UCSD-AML1 (cell line): ENCODE measurements at regions not wholly inside any gene's neighbourhood (a gene's known extent, or its start where the extent isn't known, plus 50 kb on each side); places are given as distances from the start of the nearest gene placed in this dataset.

Experiments used
- DNase-seq: peaks from one replicate; lab custom pipeline; 2025; ENCODE audit not compliant: unreplicated experiment; lab: John Stamatoyannopoulos, UW

DNA sequence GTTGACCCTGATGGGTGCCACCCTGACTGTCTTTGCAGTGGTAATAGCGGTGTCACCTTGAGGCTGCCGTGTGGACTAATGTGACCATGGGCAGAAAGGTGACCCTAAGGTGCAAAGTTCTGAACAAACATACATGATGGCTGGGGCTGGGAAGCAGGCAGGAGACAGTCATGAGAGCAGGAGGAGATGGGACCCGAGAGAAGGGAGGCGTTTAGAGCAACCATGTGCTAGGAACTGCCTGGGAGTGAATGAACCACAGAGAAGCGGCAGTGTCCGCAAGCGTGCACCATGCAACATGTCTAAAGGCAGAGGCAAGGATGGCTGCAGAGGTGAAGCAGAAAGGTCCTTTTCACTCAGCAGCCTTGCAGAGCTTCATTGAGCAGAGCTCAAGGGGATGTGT lies 113.1 kb upstream of the GDF10 start:
- DNase-seq, result no peak

DNA sequence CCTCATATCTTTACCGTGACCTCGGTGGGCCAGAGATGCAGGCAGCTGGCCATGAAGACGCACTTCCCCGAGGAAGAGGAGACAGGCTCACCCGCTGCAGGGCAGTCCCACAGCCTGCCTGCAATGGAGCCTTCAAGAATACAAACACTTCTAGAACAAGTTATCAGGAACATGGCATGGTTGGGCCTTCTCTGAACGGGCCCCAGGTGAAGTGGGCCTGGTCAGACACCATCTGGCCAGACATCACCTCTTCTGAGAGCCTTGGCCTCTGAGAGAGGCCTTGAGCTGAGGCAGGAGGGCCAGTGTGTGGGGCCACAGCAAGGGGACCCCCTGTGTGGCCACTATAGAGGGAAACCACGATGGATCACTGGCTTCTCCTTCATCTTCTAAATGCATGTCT lies 112.4 kb upstream of the GDF10 start:
- DNase-seq, result no peak

DNA sequence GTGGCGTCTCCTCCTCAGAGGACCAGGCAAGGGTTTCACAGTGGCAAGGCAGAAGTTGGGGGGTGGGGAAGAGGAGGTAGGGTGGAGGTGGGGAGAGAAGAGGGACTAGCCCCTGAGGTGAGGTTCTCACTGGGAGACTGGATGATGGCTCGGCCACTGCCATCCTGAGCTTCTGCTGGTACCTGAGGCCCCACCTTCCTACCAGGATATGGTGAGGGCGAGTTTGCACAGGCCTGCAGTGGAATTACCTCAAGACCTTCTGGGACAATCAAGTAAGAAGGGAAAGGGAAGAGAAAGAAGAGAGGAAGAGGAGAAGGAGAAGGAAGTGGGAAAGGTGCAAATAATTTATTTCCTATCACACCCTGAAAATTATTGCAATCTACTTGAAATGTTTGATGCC lies 111.8 kb upstream of the GDF10 start:
- DNase-seq, result no peak

DNA sequence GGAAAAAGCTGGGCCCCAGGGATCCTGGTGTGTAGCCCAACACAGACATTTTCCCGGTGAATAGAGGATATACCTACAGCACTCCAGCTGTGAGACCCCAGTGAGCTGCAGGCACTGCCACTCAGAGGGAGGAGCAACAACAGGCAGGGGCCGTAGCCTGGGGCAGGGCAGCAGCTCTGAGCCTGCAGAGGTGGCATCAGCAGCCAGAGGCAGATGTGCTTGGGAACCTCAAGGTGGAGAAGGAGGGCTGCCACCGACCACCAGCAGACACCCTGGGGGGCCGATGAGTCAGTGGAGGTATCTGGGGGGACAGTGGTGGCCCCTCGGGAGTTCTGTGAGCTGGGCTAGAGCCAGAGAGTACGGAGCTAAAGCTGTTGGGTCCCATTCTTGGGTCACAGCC lies 110.2 kb upstream of the GDF10 start:
- DNase-seq, result no peak

DNA sequence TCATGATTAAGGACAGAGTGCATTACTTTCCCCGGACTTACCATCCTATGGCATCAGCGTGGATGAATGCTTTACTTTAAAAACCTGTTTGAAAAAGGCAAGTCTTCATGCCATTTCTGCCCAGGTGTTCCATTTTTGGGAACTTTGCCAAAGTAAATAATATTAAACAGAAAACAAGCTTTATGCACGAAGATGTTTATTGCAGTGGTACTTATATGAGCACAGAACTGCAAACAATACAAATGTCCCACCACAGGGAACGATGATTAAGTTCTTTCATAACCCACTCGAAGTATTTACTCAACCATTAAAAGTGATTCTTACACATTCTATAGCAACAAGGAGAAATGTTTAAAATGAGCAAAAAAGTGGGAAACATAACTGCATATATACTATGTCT lies 109.7 kb upstream of the GDF10 start:
- DNase-seq, result no peak

DNA sequence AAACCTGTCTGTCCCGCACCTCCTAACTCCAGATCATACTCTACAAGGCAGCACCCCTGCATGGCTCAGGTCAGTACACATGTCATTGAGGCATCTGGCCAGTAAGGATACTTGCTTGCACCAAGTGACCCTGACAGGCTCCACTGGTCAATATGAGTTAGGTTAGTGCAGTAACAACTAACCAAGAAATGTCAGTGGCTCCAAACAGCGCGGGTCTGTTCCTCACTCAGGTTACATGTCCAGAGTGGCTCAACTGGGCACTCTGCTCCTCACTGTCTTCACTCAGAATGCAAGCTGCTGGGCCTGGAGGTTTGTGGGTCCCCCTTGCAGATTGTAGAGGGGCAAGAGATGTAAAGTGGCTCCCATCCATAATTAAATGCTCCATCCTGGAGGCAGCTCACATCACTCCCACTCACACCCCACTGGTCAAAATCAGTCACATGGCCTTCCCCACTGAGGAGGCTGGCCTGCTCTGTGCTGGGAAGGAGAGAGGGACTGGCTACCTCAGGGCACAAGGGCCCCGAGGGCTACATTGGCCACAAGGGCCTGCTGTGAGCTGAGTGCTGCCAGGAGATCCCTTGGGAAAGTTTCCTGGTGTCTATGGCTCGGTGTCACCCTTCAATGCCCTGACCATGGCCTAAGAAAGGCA lies 109.1 kb upstream of the GDF10 start:
- DNase-seq, result no peak

DNA sequence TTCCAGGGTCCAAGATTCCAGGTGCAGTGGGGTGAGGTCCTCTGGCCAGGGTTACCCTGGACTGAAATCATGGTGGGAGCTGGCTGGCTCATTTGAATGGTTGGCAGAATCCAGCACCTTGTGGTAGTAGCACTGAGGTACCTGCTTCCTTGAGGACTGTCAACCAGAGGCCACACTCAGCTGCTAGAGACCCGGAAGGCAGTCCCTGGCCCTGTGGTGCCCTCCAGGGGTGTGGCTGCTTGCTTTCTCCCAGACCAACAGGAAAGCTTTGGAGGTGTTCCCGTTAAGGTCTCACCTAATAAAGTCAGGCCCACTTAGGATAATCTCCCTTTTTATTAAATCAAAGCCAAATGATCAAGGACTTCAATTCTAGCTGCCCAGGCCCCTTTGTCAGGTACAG lies 107.7 kb upstream of the GDF10 start:
- no peak for DNase-seq

DNA sequence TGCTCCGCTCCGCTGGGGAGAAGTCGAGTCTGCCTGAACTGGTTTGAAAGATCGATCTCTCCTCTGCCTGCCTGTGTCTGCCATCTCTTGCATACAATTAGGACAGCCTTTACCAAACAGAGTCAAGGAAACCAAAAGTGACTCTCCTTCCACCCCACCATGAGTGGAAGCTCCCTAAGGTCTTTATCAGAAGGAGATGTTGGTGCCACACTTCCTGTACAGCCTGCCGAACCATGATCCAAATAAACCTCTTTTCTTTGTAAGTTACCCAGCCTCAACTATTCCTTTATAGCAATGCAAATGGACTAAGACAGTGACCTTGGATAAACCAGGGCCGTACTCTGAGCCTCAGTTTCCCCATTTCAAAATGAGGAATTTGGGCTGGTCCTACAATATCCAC lies 106.3 kb upstream of the GDF10 start:
- DNase-seq, result no peak

DNA sequence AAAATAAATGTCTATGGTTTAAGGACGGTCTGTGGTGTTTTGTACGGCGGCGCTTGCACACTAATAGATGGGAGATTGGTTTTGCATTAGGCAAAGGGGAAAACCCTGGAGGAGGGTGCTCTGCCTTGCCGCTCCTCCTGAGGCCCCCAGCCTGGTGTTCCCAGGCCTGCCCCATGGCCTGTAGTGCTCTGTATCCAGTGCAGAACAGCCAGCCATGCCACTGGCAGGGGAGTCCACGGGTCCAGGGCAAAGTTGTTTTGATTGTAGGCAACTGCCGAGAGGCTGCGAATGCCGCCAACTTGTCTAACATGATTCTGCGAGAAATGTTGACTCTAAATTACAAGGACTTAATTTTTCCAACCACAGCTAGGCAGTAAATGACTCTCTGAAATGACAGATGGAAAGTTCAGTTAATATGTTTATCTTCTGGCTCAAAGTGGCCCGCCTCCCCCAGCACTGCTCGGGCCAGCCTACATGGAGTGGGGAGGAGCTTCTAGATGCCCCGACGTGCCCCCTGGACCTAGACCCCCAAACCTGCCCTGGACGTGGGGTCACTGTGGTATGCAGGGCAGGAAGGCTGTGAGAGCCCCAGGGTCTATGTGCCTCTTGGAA lies 104.6 kb upstream of the GDF10 start:
- DNase-seq, result no peak

DNA sequence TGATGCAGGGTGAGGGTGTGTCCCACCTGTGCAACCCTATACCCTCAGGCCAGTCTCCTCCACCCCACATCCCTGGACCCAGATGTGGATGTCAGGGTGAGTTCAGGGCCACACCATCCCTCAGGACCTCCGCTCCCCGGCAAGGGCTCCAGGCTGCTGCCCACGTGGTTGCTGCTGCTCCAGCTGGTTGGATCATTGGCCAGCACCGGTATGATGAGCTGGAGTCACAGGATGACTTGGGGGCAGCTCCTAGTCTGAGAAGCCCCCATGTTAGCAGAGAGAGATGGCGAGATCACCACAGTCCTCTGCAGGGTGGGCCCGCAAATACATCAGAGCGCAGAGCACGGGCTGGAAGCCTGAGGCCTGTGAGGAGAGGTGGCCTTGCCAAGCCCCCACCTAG lies 103.3 kb upstream of the GDF10 start:
- DNase-seq, result no peak

DNA sequence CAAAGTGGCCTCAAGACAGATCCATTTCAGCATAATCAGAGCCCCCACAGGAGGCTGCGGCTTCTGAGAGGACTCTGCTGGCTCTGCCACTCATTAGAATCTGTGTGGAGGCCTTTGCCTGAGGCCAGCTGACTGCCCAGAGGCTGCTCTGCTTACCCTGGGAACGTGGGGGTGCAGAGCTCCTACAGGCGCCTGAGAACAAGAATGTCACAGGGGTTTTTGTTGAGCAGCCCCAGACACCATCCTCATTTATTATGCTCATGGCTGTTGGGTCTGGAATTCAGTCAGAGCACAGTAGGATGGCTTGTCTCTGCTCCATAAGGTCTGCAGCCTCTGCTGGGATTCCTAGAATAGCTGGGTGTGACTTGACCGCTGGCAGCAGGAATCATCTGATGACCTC lies 101.8 kb upstream of the GDF10 start:
- DNase-seq, result no peak

DNA sequence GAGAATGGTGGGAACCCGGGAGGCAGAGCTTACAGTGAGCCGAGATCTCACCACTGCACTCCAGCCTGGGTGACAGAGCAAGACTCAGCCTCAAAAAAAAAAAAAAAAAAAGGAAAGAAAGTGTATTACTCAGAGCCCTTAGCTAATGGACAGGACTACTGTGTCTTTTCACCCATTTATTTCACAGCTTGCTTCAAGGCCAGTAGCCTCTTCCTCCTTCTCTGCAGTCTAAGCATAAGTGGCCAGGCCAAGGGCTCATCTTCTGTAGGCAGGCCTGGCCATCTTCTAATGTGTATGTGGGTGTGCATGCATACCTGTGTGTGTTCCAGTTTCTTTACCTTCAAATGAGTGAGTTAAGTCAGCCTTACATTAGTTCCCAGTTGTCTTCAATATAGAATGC lies 94.8 kb upstream of the GDF10 start:
- DNase-seq, result no peak

DNA sequence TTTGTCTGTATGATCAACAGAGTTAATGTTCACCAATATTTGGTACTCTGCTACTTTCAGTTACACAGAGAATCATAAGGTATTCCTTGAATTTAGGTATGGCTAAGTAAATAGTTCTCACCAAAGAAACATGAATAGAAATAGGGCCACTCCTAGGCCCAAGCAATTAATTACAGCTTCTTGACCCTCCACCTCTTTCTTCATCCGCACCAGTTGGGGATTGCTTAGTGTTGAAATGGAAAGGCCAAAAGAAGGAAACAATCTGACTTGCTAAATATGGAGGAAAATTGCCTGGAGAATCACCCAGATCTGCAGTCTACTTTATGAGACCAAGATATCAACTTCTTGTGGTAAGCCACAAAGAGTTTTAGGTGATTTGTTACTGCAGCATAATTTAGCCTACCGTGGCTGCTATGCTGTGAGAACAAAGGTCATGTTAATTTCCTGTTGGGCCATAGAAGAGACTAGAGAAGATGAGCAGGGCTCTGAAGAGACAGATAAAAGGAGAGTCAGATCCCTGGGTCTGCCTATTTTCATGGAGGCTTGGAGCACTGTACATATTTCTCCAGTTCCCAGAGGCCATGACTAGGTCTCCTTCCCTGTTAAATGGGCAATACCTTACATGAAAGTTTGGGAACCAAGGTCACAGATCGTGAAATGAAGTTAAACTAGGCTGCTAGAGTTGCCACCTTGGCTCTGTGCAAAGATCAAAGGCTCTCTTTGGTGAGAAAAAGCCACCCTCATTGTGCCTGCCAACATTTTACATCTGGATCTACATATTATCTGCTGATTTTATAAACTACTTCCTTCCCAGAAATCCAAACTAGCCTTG lies 93.3 kb upstream of the GDF10 start:
- no peak for DNase-seq

DNA sequence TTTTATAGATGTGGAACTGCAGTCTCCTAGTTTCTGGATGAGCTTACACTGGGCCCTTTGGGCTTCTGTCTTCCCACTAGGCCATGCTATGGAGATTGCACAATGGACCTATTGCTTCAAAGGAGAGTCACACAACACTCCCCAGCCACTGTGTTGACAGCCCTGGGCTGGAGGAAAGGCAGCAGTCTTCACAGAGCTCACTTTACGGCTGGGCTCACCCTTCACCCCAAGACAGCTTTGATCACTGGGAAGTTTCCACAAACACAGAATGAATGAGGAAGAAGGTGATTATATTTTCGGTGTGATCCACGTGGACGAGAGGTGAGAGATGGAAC lies 92.7 kb upstream of the GDF10 start:
- DNase-seq, result no peak

DNA sequence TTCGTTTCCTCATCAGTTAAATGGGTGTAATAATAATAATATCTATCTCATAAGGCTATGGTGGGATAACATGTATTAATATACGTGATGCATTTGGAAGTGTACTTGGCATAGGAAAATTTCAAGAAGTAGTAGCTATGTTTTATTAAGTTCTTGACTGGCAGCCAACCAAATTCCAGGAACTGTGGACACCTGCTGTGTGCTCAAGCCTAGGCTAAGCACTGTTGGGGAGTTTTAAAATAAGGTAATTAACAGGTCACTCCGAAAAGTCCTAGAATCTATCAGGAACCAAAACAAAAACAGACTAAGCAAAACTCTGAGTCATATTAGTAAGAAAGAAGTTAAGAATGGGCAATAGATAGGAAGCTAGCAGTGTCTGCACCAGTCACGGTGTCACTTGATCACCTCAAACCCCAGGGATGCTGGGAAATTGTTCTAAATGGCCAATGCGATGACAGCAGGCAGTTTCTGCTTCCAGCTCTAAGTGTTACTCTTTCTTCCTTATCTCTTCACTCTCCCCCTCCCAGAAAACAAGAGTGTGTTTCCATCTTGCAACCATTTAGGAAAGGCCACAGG lies 92.0 kb upstream of the GDF10 start:
- DNase-seq, result no peak

DNA sequence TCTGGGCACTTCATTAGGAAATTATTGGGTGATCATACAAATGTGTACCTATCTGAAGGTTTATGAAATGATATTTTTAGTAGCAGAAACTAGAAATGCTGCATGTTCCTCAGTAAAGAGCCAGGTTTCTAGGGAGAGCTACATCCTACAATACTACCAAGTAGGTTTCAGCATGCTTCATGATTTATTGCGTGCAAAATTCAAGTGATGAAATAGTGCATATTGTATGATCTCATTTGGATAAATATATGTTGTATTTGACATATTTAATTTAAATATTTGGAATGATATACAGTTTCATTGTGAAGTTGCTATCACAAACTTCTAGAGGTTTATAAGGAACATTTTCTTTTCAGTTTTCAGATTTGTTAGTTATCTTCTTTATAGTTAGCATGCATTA lies 90.5 kb upstream of the GDF10 start:
- no peak for DNase-seq

DNA sequence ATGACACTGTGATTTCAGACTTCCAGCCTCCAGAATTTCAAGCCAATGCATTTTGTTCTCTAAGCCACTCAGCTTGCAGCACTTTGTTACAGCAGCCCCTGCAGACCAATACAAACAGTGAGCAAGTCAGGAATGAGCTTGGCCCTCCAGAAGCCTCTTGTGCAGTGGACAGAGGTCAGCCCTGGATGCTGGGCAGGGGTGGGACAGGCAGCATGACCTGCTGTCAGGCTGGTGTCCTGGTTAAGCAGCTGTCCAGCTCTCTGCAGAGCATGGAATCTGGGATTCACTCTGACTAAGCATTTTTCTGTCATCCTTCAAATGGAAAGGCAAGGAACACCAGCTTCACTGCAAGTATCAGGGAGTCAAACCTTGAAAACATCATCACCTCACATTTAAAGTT lies 85.5 kb upstream of the GDF10 start:
- no peak for DNase-seq

DNA sequence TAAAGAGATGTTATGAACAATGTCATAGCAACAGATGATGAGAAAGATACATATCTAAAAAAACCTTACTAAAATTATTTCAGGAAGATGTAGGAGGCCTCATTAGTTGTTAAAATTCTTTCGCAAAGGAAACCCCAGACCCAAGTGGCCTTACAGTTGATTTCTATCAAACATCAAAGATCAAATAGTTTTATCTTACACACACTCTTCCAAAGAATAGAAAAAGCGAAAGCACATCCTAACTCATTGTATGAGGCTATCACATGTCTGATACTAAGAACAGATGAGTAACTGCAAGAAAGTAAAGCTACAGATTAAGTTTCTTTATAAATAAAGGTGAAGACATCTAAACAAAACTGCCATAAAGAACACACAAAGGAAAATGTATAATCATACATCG lies 82.9 kb upstream of the GDF10 start:
- DNase-seq, result no peak

DNA sequence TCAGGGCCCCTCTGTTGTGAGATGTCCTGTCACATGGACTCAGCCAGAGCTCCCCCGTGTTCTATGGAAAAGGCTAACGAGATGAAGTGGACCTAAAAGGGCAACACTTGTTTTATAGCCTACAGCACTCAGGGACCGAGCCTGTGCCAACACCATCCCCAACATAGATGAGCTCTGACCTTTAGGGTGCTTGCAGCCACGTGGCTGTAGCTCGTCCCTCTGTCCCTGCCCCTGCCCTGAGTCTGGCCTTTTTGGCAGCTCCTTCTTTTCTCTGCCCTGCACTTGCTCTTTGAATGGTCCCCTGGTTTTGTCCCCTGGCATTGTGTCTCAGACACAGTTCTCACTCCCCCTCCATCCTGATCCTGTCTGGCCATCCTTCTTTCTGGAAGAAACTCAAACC lies 81.2 kb upstream of the GDF10 start:
- DNase-seq, result no peak

DNA sequence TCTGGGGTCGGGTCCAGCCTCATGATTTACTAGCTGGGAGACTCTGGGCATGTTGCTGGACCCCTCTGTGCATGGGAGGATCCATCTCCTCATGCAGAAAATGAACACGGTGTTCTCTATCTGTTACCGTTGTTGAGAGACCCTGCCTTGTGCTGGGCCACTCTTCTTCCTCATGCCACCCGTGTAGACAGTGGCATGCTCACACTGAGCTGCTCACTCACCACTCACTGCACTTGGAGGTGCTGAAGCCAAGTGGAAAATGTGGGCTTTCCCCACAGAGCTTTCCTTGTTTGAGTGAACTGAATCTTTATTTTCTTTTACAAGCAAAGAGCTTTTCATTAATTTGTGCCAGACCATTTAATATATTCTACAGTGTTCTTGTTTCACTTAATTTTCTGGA lies 77.5 kb upstream of the GDF10 start:
- no peak for DNase-seq

DNA sequence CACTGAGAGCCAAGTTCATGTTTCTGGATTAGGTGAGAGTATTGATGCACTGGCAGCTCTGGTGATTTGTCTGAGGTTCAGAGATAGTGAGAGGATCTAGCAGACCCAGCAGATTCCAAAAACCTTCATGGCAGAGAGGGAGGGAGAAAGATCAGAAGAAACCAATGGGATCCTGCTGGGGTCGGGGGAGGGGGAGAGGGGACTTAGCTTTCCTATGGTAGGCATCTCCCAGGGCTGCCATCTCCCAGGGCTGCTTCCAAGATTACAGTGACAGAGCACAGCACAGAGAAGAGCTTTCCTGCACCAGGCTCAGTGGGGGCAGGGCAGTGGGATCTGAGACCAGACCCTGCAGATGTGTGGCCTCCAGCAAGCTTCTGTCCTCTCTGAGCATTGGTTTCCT lies 76.8 kb upstream of the GDF10 start:
- no peak for DNase-seq

DNA sequence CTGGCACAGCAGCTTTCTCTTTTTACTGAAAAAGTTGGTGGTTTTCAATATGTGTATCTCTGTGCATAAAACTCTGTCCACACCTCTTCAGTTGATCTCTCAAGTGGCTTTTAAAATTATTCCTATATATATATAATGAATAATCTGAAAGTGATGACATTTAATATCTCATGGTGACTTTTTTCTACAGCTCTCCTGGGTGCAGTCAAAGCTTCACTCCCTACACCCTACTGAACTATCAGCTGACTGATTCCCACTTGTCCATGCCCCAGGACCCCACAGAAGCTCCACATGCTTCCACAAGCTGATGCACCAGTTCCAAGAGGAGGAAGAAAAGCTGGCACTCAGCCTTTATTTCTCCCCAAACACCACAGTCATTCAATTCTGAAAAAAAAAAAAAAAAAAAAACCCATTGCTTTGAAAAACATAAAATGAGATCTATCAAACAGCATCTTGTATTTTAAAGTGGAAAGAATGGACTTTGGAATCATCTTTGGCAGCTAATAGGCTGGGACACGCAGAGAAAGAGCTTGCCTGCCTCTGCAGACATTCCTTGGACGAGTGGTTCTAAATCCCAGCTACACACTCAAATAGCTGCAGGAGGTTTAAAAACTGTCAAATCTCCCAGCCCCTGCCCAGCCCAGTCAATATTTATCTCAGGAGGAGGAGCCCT lies 75.3 kb upstream of the GDF10 start:
- DNase-seq, result no peak
